ENCODE measurements at regions not wholly inside any gene's neighbourhood (a gene's known extent, or its start where the extent isn't known, plus 50 kb on each side); places are given as distances from the start of the nearest gene placed in this dataset.

DNA sequence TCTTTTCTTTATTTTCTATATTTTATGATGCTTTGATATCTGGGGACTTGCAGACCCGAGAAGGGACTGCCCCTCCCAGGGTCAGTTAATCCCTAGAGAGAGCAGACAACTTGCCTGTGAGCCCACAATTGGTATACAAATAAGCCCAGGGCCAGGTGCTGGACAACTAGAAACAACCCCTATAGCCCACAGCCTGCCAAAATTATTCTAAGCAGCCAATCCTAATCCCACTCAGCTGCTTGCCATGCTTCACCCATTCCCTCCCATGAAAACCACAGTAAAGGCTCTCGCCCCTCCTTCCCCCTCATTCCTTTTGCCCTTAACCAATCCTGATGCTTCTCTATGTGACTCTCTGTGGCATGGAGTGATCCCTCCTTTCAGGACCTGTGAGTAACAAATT, 380.7 kb downstream of the RBM43 start:
- intact Hi-C loops (cut with DNase I), result no loop called here
- Histone ChIP-seq H3K9me3 (no peaks in the 10 kb centered on the region), H3K4me1 (no peaks in the 10 kb centered on the region), H3K27me3 (no peaks in the 10 kb centered on the region), H3K4me3 (no peak overlapping the region), H3K27ac (no peak overlapping the region), H3K36me3 (no peaks in the 10 kb centered on the region)
- TF ChIP-seq CTCF (IDR thresholded peaks at IDR 0.05), result no peak
- no peak for TF ChIP-seq POLR2A (IDR thresholded peaks at IDR 0.05)
- 50 to 58% methylated on average over 2 of the region's 2 CpGs for WGBS, 2 donors
- no peak for DNase-seq

GRCh38 chr2:150878356-150878755, 383.3 kb downstream of the RBM43 start:
- Histone ChIP-seq H3K4me1 (no peaks in the 10 kb centered on the region), H3K9me3 (no peaks in the 10 kb centered on the region), H3K4me3 (no peak overlapping the region), H3K27ac (no peak overlapping the region), H3K36me3 (no peaks in the 10 kb centered on the region), H3K27me3 (no peaks in the 10 kb centered on the region)
- DNase-seq, result no peak
- WGBS, 2 donors, result 61 to 100% methylated on average over 1 of the region's 1 CpG
- TF ChIP-seq CTCF (IDR thresholded peaks at IDR 0.05) (no peak), POLR2A (IDR thresholded peaks at IDR 0.05) (no peak)
- intact Hi-C loops (cut with DNase I), result no loop called here

- no peak overlapping the region for H3K4me3 ChIP-seq
- H3K27ac ChIP-seq, result no peak overlapping the region
- no peaks in the 10 kb centered on the region for H3K4me1 ChIP-seq
- no peak for TF ChIP-seq POLR2A (IDR thresholded peaks at IDR 0.05)
- no peak for TF ChIP-seq CTCF (IDR thresholded peaks at IDR 0.05)
- no peaks in the 10 kb centered on the region for H3K9me3 ChIP-seq
- no peak for DNase-seq
- no peaks in the 10 kb centered on the region for H3K36me3 ChIP-seq
- intact Hi-C loops (cut with DNase I), result no loop called here
- 51 to 65% methylated on average over 5 of the region's 5 CpGs for WGBS, 2 donors
- no peaks in the 10 kb centered on the region for H3K27me3 ChIP-seq
Measured at GRCh38 chr2:150876251-150876950, 385.3 kb downstream of the RBM43 start.

DNA sequence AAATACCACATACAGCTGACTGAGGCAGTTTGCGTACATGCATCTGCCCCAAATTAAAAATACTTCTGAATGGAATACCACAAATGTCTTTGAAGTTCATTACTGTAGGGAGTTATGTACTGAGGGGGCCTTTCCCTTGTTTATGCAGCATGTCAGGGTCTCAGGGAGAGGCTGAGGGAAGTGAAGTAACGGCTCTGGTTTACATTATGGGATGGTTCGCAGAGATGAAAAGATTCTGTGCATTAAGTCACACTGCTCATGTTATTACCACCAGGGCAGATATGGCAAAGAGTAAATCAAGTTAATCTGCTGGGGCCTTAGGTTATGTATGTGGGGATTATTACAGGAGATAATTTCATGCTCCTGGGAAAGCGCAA, 385.9 kb upstream of the RND3 start:
- Histone ChIP-seq H3K4me3 (no peak overlapping the region), H3K27me3 (no peaks in the 10 kb centered on the region), H3K9me3 (no peaks in the 10 kb centered on the region), H3K27ac (no peak overlapping the region), H3K36me3 (no peaks in the 10 kb centered on the region), H3K4me1 (peaks cover 0 to 8% (median 0%) of the 10 kb centered on the region in 3 donors)
- no peak for DNase-seq
- intact Hi-C loops (cut with DNase I), result no loop called here
- 88 to 93% methylated on average over 4 of the region's 4 CpGs for WGBS, 2 donors
- TF ChIP-seq POLR2A (IDR thresholded peaks at IDR 0.05) (no peak), CTCF (IDR thresholded peaks at IDR 0.05) (no peak)

DNA sequence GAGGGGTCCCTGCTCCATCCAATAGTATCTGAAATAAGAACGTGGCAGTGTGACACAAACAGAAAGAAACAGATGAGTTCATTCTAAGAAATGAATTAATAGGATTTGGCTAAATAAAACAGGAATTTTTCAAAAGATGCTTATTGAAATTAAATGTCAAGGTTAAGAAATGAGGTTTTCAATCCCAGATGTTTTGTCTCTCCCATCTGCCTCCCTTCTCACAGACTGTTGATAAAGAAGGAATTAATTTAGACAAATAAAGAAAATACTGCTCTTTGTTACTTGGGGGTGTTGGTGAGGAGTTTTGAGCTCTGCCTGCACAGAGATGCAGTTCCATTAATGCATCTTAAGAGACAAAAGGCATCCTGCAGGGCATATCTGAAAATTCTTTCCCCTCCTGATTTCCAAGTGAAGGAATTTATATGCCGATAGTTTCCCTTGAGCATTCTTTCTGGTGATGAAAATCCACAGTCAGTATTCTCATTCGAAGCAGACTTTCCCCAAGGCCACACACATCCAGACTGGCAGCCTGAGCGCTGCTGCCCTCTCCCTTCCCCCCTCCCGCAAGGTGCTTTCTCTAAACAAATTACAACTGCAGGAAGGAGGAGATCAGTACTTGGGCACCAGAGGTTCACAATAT, 385.4 kb upstream of the RND3 start:
- no peak overlapping the region for H3K27ac ChIP-seq
- DNase-seq, result no peak
- WGBS, 2 donors, result 35 to 38% methylated on average over 5 of the region's 5 CpGs
- intact Hi-C loops (cut with DNase I), result no loop called here
- H3K4me3 ChIP-seq, result no peak overlapping the region
- H3K9me3 ChIP-seq, result no peaks in the 10 kb centered on the region
- H3K27me3 ChIP-seq, result no peaks in the 10 kb centered on the region
- H3K36me3 ChIP-seq, result no peaks in the 10 kb centered on the region
- H3K4me1 ChIP-seq, result peaks cover 0 to 8% (median 0%) of the 10 kb centered on the region in 3 donors
- TF ChIP-seq POLR2A (IDR thresholded peaks at IDR 0.05) (no peak), CTCF (IDR thresholded peaks at IDR 0.05) (no peak)

All from esophagus squamous epithelium (tissue), 5 donors.